Ishikawa (cell line): ENCODE measurements at regions not wholly inside any gene's neighbourhood (a gene's known extent, or its start where the extent isn't known, plus 50 kb on each side); places are given as distances from the start of the nearest gene placed in this dataset.

Experiments
- CEBPB ChIP-seq: IDR thresholded peaks from 2 replicates; pipeline ENCODE4 v1.6.1; 2012
- CREB1 ChIP-seq: IDR thresholded peaks from 2 replicates; pipeline ENCODE4 v1.6.1; 2012; ENCODE audit warnings: low read depth
- EGR1 ChIP-seq: IDR thresholded peaks from 2 replicates; pipeline ENCODE4 v1.6.1; 2012
- EP300 ChIP-seq: IDR thresholded peaks from 2 replicates; pipeline ENCODE4 v1.6.1; 2012; ENCODE audit warnings: borderline replicate concordance
- FOXM1 ChIP-seq: IDR thresholded peaks from 2 replicates; pipeline ENCODE4 v1.6.1; 2012; ENCODE audit warnings: low read depth, borderline replicate concordance
- NFIC ChIP-seq: IDR thresholded peaks from 2 replicates; pipeline ENCODE4 v1.6.1; 2012
- RAD21 ChIP-seq: IDR thresholded peaks from 2 replicates; pipeline ENCODE4 v1.6.1; 2012; ENCODE audit warnings: low read depth
- TAF1 ChIP-seq: IDR thresholded peaks from 2 replicates; pipeline ENCODE4 v1.6.1; 2012; ENCODE audit warnings: low read depth, mild to moderate bottlenecking
- TCF12 ChIP-seq: IDR thresholded peaks from 2 replicates; pipeline ENCODE4 v1.6.1; 2012; ENCODE audit warnings: low read depth
- TEAD4 ChIP-seq: IDR thresholded peaks from 2 replicates; pipeline ENCODE4 v1.6.1; 2012
- YY1 ChIP-seq: IDR thresholded peaks from 2 replicates; pipeline ENCODE4 v1.6.1; 2012; ENCODE audit warnings: low read depth
- ZBTB7A ChIP-seq: IDR thresholded peaks from 2 replicates; pipeline ENCODE4 v1.6.1; 2012; ENCODE audit warnings: low read depth
- TF ChIP-seq, protein P1 (sequence below): IDR thresholded peaks from 2 replicates; pipeline ENCODE4 v1.6.1; 2012
- TF ChIP-seq, protein P2 (sequence below): IDR thresholded peaks from 2 replicates; pipeline ENCODE4 v1.6.1; 2012; ENCODE audit warnings: low read depth, mild to moderate bottlenecking
- TF ChIP-seq, protein P3 (sequence below): IDR thresholded peaks from 2 replicates; pipeline ENCODE4 v1.6.1; 2012

DNA sequence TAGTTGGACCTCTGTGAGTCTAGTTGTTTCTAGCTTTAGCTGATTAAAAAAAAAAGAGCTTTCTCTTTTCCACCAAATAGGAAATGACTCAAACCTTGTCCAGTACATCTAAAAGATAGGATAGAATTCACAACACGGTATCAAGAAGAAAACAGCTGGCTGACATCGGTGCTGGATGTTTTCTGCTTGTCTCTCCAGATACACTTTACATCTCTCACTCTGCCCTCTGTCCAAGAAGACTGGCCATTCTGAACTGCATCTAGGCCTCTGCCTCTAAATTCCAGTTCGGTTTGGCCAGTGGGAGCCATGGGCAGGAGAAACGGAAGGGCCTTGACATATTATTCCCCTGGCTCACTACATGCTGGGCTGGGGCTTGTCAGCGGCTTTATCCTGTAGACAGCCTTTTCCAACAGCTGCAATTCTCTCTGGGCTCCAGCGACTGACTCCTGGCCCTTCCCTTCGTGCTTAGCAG lies 57.3 kb upstream of the SHISA3 start:
- TF ChIP-seq FOXM1 (no peak), CEBPB (no peak), EGR1 (no peak), EP300 (no peak), RAD21 (no peak), CREB1 (no peak), NFIC (no peak), TAF1 (no peak), TEAD4 (no peak), ZBTB7A (no peak), YY1 (no peak), TCF12 (no peak)
- TF ChIP-seq, protein P1, sequence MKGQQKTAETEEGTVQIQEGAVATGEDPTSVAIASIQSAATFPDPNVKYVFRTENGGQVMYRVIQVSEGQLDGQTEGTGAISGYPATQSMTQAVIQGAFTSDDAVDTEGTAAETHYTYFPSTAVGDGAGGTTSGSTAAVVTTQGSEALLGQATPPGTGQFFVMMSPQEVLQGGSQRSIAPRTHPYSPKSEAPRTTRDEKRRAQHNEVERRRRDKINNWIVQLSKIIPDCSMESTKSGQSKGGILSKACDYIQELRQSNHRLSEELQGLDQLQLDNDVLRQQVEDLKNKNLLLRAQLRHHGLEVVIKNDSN = no peak
- TF ChIP-seq, protein P2, sequence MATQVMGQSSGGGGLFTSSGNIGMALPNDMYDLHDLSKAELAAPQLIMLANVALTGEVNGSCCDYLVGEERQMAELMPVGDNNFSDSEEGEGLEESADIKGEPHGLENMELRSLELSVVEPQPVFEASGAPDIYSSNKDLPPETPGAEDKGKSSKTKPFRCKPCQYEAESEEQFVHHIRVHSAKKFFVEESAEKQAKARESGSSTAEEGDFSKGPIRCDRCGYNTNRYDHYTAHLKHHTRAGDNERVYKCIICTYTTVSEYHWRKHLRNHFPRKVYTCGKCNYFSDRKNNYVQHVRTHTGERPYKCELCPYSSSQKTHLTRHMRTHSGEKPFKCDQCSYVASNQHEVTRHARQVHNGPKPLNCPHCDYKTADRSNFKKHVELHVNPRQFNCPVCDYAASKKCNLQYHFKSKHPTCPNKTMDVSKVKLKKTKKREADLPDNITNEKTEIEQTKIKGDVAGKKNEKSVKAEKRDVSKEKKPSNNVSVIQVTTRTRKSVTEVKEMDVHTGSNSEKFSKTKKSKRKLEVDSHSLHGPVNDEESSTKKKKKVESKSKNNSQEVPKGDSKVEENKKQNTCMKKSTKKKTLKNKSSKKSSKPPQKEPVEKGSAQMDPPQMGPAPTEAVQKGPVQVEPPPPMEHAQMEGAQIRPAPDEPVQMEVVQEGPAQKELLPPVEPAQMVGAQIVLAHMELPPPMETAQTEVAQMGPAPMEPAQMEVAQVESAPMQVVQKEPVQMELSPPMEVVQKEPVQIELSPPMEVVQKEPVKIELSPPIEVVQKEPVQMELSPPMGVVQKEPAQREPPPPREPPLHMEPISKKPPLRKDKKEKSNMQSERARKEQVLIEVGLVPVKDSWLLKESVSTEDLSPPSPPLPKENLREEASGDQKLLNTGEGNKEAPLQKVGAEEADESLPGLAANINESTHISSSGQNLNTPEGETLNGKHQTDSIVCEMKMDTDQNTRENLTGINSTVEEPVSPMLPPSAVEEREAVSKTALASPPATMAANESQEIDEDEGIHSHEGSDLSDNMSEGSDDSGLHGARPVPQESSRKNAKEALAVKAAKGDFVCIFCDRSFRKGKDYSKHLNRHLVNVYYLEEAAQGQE = no peak
- TF ChIP-seq, protein P3, sequence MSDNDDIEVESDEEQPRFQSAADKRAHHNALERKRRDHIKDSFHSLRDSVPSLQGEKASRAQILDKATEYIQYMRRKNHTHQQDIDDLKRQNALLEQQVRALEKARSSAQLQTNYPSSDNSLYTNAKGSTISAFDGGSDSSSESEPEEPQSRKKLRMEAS = no peak

DNA sequence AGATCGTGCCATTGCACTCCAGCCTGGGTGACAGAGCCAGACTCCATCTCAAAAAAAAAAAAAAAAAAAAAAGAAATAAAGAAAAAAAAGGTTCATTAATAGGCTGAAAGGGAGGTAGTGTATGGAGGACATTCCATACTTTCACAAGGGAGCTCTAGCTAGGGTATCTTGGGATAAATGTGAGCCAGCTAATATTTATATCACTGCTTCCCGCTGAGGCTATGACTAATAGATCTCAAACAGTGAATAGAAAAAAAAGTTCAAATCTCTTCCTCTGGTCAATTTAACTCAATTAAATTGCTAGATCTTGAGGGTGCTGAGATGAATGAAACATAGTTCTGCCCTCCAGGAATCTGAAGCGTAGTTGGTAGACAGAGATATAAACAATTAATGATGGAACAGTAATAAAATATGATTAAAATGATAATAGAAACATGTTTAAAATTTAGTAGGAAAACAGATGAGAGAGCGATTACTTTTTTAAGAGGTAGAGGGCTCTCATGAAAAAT lies 55.7 kb upstream of the SHISA3 start:
- TF ChIP-seq, protein P3 = no peak

DNA sequence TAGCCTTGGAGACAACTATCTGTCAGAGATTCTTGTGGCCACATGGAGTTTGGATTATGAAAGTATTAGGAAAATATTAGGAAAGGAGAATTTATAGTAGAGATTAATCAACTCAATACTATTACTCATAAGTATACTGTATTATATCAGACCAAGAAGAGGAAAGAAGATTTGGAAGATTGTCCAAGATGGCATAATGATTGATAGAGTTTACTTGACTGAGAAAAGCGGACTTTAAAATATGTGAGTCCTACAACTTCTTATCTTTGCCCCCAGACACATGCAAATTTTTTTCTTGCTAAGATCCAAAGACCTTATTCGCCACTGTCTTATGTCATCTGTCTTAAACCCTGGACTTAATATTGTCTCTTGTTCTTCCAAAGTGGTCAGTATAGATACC lies 54.8 kb upstream of the SHISA3 start:
- no peak for TF ChIP-seq FOXM1
- no peak for TF ChIP-seq YY1
- TF ChIP-seq TCF12 = no peak
- TF ChIP-seq CREB1 = no peak

DNA sequence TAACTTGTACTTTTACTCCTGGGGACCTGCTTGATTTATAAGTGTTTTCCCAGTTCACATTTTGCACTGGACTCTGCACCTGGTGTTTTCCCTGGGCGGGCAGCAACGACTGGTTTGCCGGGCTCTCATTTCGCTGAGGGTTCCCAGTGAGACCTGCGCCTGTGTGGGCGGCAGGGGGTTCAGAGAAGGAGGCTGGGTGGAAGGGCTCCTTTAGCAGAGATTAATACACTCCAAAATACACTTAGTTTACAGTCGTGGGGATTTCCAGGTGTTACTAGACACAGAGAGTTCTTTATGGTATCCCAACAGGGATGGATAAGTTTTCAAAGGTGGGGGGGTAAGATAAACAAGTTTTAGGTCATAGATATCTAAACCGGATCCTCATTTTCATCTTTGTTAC lies 53.0 kb upstream of the SHISA3 start:
- no peak for TF ChIP-seq TAF1
- no peak for TF ChIP-seq FOXM1
- TF ChIP-seq TEAD4 = no peak
- TF ChIP-seq CREB1 = no peak
- no peak for TF ChIP-seq RAD21
- no peak for TF ChIP-seq TCF12
- TF ChIP-seq ZBTB7A = no peak
- TF ChIP-seq, protein P3 = no peak
- TF ChIP-seq EP300 = no peak
- TF ChIP-seq NFIC = no peak
- TF ChIP-seq, protein P1 = no peak
- TF ChIP-seq YY1 = no peak
- TF ChIP-seq, protein P2 = no peak
- no peak for TF ChIP-seq CEBPB
- no peak for TF ChIP-seq EGR1

DNA sequence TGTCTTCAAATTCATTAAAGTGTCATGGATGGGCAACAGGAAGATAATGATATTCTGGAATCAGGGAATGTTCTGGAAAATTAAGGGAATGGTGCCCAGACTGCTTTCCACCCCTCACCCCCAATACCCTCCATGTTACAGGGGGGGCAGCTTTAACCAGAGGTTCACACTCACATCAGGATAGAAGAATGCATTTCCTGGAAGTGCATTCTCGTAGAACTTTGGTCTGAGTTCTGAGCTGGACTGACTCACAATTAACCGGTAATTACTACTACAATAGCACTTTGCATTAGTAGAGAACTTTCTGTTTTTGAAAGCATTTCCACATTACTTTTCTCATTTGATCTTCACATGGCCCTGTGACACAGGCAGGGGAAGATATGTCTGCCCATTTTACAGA lies 52.5 kb upstream of the SHISA3 start:
- no peak for TF ChIP-seq EP300
- TF ChIP-seq CREB1 = no peak
- TF ChIP-seq, protein P1 = no peak
- TF ChIP-seq, protein P2 = no peak
- no peak for TF ChIP-seq RAD21
- TF ChIP-seq FOXM1 = no peak
- TF ChIP-seq ZBTB7A = no peak
- TF ChIP-seq TEAD4 = no peak
- no peak for TF ChIP-seq EGR1
- TF ChIP-seq TAF1 = no peak
- TF ChIP-seq, protein P3 = no peak
- no peak for TF ChIP-seq CEBPB
- no peak for TF ChIP-seq YY1
